Tibial artery (tissue), 4 donors: ENCODE measurements at regions not wholly inside any gene's neighbourhood (a gene's known extent, or its start where the extent isn't known, plus 50 kb on each side); places are given as distances from the start of the nearest gene placed in this dataset.

ENCODE experiments used
- DNase-seq, 2 donors: peaks; one replicate each; pipeline ENCODE4 v3.0.0-alpha.2; 2019
- H3K27ac ChIP-seq, 2 donors: fragments of 200-600 bp; sonication (generic) in 1 of 2; 1 replicate in 1 of 2; 2 replicates in 1 of 2; pipeline ENCODE4 v1.5.1; 2018 to 2019; ENCODE audit warnings: mild to moderate bottlenecking in 1 of 2
- H3K27me3 ChIP-seq, 2 donors: fragments of 200-600 bp; sonication (generic) in 1 of 2; one replicate each; pipeline versions ENCODE4 v1.5.1 to v1.6.0; 2016 to 2019
- H3K36me3 ChIP-seq, 3 donors: fragments of 200-600 bp; sonication (generic) in 2 of 3; one replicate each; pipeline ENCODE4 v1.5.1; 2016 to 2019; ENCODE audit warnings: mild to moderate bottlenecking in 2 of 3
- H3K4me1 ChIP-seq, 4 donors: fragments of 200-600 bp; sonication (generic) in 2 of 4; 1 replicate in 3 of 4; 2 replicates in 1 of 4; pipeline ENCODE4 v1.5.1; 2016 to 2019
- H3K4me3 ChIP-seq, 2 donors: fragments of 200-600 bp; sonication (generic) in 1 of 2; 1 replicate in 1 of 2; 2 replicates in 1 of 2; pipeline ENCODE4 v1.5.1; 2018 to 2019; ENCODE audit warnings: mild to moderate bottlenecking in 2 of 2
- H3K9me3 ChIP-seq, 3 donors: fragments of 200-600 bp; sonication (generic) in 1 of 3; one replicate each; pipeline ENCODE4 v1.5.1; 2016 to 2019
- intact Hi-C: fragments of 100-400 bp; cut with DNase I; formaldehyde crosslinking; loops from one replicate; pipeline ENCODE4 v1.15.0; 2023; ENCODE audit warnings: low total_unique reads
- TF ChIP-seq, protein P1 (sequence below), 2 experiments: fragments of 200-600 bp in 1 of 2; fragments of 450-650 bp in 1 of 2; IDR thresholded peaks; one replicate each; pipeline ENCODE4 v1.5.1; 2017 to 2019; ENCODE audit warnings: antibody characterized with exemption in 2 of 2, mild to moderate bottlenecking in 1 of 2, moderate library complexity in 1 of 2

DNA sequence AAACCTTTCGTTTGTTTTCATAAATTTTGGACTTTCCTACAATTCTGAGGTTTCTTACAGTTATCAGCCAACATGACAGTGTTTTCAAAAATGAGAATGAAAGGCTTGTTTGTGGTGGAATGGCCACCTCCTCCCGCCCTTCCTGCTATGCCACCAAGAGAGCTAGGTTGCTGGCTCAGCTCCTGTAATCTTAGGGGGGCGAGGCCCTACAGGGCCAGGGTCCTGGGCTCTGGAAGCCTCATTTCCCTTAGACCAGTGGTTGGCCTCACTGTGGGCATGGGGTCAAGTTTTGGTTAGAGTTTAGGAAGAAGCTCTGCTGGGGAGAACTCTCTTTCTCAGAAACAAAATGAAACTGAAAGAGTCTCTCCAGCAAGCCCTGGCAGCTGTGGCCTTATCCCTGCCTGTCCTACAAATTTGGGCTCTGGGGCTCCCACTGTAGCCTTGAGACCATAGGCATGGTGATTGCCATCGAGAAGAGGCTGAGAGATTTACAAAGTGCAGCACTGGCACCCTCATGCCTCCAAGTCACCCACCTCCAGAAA is 66.2 kb downstream of the IRX1 start:
- Histone ChIP-seq H3K27ac (no peak overlapping the region), H3K27me3 (no peaks in the 10 kb centered on the region), H3K4me3 (no peak overlapping the region), H3K4me1 (no peaks in the 10 kb centered on the region), H3K36me3 (no peaks in the 10 kb centered on the region), H3K9me3 (no peaks in the 10 kb centered on the region)
- intact Hi-C loops, result no loop called here
- no peak for DNase-seq
- TF ChIP-seq, protein P1, sequence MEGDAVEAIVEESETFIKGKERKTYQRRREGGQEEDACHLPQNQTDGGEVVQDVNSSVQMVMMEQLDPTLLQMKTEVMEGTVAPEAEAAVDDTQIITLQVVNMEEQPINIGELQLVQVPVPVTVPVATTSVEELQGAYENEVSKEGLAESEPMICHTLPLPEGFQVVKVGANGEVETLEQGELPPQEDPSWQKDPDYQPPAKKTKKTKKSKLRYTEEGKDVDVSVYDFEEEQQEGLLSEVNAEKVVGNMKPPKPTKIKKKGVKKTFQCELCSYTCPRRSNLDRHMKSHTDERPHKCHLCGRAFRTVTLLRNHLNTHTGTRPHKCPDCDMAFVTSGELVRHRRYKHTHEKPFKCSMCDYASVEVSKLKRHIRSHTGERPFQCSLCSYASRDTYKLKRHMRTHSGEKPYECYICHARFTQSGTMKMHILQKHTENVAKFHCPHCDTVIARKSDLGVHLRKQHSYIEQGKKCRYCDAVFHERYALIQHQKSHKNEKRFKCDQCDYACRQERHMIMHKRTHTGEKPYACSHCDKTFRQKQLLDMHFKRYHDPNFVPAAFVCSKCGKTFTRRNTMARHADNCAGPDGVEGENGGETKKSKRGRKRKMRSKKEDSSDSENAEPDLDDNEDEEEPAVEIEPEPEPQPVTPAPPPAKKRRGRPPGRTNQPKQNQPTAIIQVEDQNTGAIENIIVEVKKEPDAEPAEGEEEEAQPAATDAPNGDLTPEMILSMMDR (IDR thresholded peaks at IDR 0.05), result no peak

DNA sequence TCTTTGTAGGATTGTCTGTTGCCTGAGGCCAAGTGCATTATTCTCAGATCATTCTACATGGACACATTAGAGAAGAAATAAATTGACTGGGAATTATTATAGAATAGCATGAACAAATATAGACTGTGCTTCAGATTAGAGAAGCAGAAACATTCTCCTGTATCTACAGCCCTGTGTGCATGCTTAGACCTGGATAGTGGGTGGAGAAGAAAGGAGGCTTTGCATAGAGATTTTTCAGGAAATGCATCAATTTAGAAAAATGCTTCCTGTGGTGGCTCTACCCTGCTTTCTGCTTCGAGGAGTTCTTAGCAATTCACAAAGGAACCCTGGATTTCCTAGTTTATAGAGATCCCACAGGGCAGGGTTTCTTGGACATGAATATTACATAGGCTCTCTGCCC is 66.7 kb downstream of the IRX1 start:
- H3K27ac ChIP-seq, result no peak overlapping the region
- H3K36me3 ChIP-seq, result no peaks in the 10 kb centered on the region
- DNase-seq, result no peak
- TF ChIP-seq, protein P1 (IDR thresholded peaks at IDR 0.05), result no peak
- no peak overlapping the region for H3K4me3 ChIP-seq
- intact Hi-C loops, result no loop called here
- no peaks in the 10 kb centered on the region for H3K4me1 ChIP-seq
- H3K9me3 ChIP-seq, result no peaks in the 10 kb centered on the region
- H3K27me3 ChIP-seq, result no peaks in the 10 kb centered on the region

DNA sequence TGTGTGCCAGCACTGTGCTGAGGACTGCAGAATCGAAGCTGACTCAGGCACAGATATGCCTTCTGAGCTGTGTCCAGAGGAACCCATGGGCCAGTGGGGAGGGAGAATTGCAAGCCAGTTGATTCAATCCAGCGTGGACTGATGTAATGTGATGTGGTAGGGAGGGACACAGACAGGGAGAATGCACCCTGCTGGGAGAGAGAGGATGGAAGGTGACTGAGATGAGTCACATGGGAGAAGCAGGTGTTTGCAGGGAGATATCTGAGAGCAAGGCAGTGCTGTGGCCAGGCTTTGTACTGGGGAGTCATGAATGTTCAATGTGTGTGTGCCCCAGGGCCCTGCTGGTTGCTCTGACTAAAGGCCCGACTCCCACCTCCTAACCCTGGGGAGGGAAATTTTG is 75.7 kb downstream of the IRX1 start:
- H3K27me3 ChIP-seq, result no peaks in the 10 kb centered on the region
- H3K9me3 ChIP-seq, result no peaks in the 10 kb centered on the region
- no peak overlapping the region for H3K4me3 ChIP-seq
- no peak for DNase-seq
- TF ChIP-seq, protein P1 (IDR thresholded peaks at IDR 0.05), result no peak
- no peaks in the 10 kb centered on the region for H3K36me3 ChIP-seq
- intact Hi-C loops, result no loop called here
- H3K27ac ChIP-seq, result no peak overlapping the region
- H3K4me1 ChIP-seq, result no peaks in the 10 kb centered on the region

DNA sequence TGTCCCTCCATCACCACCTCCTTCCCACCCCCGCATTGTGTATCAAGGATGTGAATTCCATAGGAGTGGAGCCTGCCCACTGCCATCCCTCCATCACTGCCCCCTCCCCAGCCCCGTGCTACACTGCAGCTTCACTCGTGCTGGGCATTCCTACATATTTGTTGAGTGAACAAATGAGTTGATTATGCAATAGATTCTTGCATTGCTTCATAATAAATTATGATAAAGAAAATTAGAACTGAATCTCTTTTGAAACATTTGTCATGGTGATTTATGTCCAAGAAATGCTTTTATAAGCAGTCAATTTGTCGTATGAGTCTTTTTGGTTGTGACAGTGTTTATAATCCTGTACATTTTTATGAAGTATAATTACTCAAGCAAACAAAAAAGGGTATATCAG is 83.2 kb downstream of the IRX1 start:
- no peaks in the 10 kb centered on the region for H3K9me3 ChIP-seq
- intact Hi-C loops, result no loop called here
- TF ChIP-seq, protein P1 (IDR thresholded peaks at IDR 0.05), result no peak

DNA sequence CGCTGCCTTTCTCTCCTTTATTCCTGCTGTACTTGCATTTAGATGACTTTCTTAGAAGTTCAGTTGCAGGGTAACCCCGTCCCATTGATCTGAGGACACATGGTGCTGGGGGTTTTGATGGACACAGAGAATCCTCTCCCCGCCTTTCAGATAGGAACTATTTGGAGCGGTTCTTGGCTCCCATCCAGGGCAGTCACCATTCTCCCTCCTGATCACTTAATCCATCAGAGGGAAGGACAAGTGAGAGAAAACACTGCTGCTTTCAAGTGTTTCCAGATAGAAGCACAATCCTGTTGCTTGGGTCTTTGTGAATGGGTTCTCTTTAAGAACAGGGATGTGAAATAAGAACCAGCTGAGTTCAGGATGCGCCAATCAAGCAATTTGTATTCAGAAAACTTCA is 85.2 kb downstream of the IRX1 start:
- H3K27me3 ChIP-seq, result no peaks in the 10 kb centered on the region
- TF ChIP-seq, protein P1 (IDR thresholded peaks at IDR 0.05), result no peak
- intact Hi-C loops, result no loop called here
- no peak for DNase-seq
- H3K9me3 ChIP-seq, result no peaks in the 10 kb centered on the region
- no peak overlapping the region for H3K27ac ChIP-seq
- no peak overlapping the region for H3K4me3 ChIP-seq
- H3K36me3 ChIP-seq, result no peaks in the 10 kb centered on the region
- no peaks in the 10 kb centered on the region for H3K4me1 ChIP-seq

More for the DNA sequence above, 83.2 kb downstream of the IRX1 start:
- H3K4me3 ChIP-seq, result no peak overlapping the region
- H3K27ac ChIP-seq, result no peak overlapping the region
- no peaks in the 10 kb centered on the region for H3K4me1 ChIP-seq
- H3K27me3 ChIP-seq, result no peaks in the 10 kb centered on the region
- no peak for DNase-seq
- no peaks in the 10 kb centered on the region for H3K36me3 ChIP-seq

DNA sequence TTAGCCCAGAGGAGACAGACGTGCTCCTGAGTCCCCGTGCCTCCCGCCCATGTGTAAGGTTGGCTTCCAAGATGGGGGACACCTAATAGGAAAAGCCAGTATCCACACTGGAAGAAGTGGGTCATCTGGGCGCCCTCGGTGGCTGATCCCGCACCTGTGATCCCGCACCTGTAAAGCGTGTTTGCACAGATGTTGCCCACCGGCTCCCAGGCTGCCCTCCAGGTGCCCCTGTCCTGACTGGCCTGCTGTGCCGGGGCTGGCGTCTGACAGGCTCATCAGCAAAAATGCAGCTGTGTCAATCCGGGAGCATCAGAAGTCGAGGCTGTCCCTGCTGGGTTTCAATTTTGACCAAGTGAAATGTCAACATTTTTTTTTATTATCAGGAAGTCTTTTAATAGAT is 88.5 kb downstream of the IRX1 start:
- H3K27me3 ChIP-seq, result no peaks in the 10 kb centered on the region
- H3K4me1 ChIP-seq, result no peaks in the 10 kb centered on the region
- no peak overlapping the region for H3K27ac ChIP-seq
- intact Hi-C loops, result no loop called here
- no peaks in the 10 kb centered on the region for H3K9me3 ChIP-seq
- TF ChIP-seq, protein P1 (IDR thresholded peaks at IDR 0.05), result no peak
- H3K4me3 ChIP-seq, result no peak overlapping the region
- DNase-seq, result no peak
- no peaks in the 10 kb centered on the region for H3K36me3 ChIP-seq
